ENCODE measurements at regions not wholly inside any gene's neighbourhood (a gene's known extent, or its start where the extent isn't known, plus 50 kb on each side); places are given as distances from the start of the nearest gene placed in this dataset.
"Not testable (repeated sequence)": the region's sequence is repeated elsewhere in the genome, so short reads cannot be mapped to it uniquely, and the experiment has no call there.

DNA sequence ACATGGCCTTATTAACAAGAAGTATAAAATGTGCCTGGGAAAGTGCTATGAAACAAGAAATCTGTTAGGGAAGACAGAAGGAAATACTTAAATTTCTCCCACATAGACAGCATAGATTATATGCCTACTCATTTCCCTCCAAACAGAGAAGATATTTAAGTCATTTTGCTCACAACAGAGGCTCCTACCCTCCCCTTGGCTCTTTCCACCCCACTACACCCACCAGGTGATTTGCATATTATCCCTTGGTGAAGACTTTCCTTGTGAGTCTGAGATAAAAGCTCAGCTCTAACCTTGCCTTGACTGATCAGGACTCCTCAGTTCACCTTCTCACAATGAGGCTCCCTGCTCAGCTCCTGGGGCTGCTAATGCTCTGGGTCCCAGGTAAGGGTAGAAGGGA, 1245.1 kb downstream of the RPIA start:
- TF ChIP-seq, protein P1, sequence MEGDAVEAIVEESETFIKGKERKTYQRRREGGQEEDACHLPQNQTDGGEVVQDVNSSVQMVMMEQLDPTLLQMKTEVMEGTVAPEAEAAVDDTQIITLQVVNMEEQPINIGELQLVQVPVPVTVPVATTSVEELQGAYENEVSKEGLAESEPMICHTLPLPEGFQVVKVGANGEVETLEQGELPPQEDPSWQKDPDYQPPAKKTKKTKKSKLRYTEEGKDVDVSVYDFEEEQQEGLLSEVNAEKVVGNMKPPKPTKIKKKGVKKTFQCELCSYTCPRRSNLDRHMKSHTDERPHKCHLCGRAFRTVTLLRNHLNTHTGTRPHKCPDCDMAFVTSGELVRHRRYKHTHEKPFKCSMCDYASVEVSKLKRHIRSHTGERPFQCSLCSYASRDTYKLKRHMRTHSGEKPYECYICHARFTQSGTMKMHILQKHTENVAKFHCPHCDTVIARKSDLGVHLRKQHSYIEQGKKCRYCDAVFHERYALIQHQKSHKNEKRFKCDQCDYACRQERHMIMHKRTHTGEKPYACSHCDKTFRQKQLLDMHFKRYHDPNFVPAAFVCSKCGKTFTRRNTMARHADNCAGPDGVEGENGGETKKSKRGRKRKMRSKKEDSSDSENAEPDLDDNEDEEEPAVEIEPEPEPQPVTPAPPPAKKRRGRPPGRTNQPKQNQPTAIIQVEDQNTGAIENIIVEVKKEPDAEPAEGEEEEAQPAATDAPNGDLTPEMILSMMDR (IDR thresholded peaks at IDR 0.05 in 8 of 11, conservative IDR thresholded peaks at IDR 0.05 in 3 of 11): not testable (repeated sequence)
- TF ChIP-seq POLR2A (IDR thresholded peaks at IDR 0.05): not testable (repeated sequence)
